Neural cell (in vitro differentiated cells): ENCODE measurements at regions not wholly inside any gene's neighbourhood (a gene's known extent, or its start where the extent isn't known, plus 50 kb on each side); places are given as distances from the start of the nearest gene placed in this dataset.

Experiments
- H2AFZ ChIP-seq: fragments of 200-600, 300-800 bp; sonication (generic), shearing (Covaris generic); 2 replicates; pipeline ENCODE4 v1.6.0; 2014; ENCODE audit warnings: low read depth, mild to moderate bottlenecking, antibody characterized with exemption, low read length, moderate library complexity
- H3F3A ChIP-seq: fragments of 200-600 bp; shearing (Covaris generic); 2 replicates; pipeline ENCODE4 v1.6.1; 2016; ENCODE audit warnings: mild to moderate bottlenecking, moderate library complexity, mixed read lengths, antibody characterized with exemption, low read length; ENCODE audit not compliant: insufficient read depth, poor library complexity, severe bottlenecking
- H3K27ac ChIP-seq: fragments of 200-600, 300-800 bp; sonication (generic), shearing (Covaris generic); 2 replicates; pipeline ENCODE4 v1.5.1; 2014; ENCODE audit warnings: mild to moderate bottlenecking, low read length, moderate library complexity
- H3K27me3 ChIP-seq: fragments of 300-800, 200-600 bp; sonication (generic), shearing (Covaris generic); 2 replicates; pipeline ENCODE4 v1.6.0; 2014; ENCODE audit warnings: mild to moderate bottlenecking, low read depth, low read length, moderate library complexity; ENCODE audit not compliant: insufficient read depth
- H3K36me3 ChIP-seq: fragments of 300-800, 200-600 bp; sonication (generic), shearing (Covaris generic); 2 replicates; pipeline ENCODE4 v1.5.1; 2014; ENCODE audit warnings: mild to moderate bottlenecking, antibody characterized with exemption, low read length, moderate library complexity; ENCODE audit not compliant: insufficient read depth
- H3K4me2 ChIP-seq: fragments of 300-800, 200-600 bp; sonication (generic), shearing (Covaris generic); 2 replicates; pipeline ENCODE4 v1.6.0; 2014; ENCODE audit warnings: mild to moderate bottlenecking, low read length
- H3K4me3 ChIP-seq: fragments of 300-800, 200-600 bp; sonication (generic), shearing (Covaris generic); 2 replicates; pipeline ENCODE4 v1.5.1; 2014; ENCODE audit warnings: mild to moderate bottlenecking, low read length, moderate library complexity
- H3K79me2 ChIP-seq: fragments of 200-600 bp; shearing (Covaris generic); replicated peaks from 2 replicates; pipeline ENCODE4 v1.6.0; 2014; ENCODE audit warnings: mild to moderate bottlenecking, low read length, moderate library complexity; ENCODE audit not compliant: insufficient read depth
- H3K9ac ChIP-seq: fragments of 300-800, 200-600 bp; sonication (generic), shearing (Covaris generic); 2 replicates; pipeline ENCODE4 v1.6.1; 2016; ENCODE audit warnings: mild to moderate bottlenecking, low read length, mixed read lengths
- H3K9me2 ChIP-seq: fragments of 200-600 bp; shearing (Covaris generic); 2 replicates; pipeline ENCODE4 v1.6.1; 2016; ENCODE audit warnings: mild to moderate bottlenecking, low read length, mixed read lengths; ENCODE audit not compliant: insufficient read depth
- H3K9me3 ChIP-seq: fragments of 200-600, 300-800 bp; sonication (generic), shearing (Covaris generic); 2 replicates; pipeline ENCODE4 v1.6.1; 2016; ENCODE audit warnings: mild to moderate bottlenecking, mixed run types, low read length, moderate library complexity, mixed read lengths
- H4K20me1 ChIP-seq: fragments of 200-600 bp; shearing (Covaris generic); 2 replicates; pipeline ENCODE4 v1.6.1; 2016; ENCODE audit warnings: mild to moderate bottlenecking, mixed run types; ENCODE audit not compliant: insufficient read depth
- CTCF ChIP-seq: fragments of 450-650 bp; IDR thresholded peaks from 2 replicates; pipeline ENCODE4 v1.5.1; 2014; ENCODE audit warnings: antibody characterized with exemption, mild to moderate bottlenecking, moderate library complexity; ENCODE audit not compliant: poor library complexity, severe bottlenecking
- EP300 ChIP-seq: fragments of 450-650 bp; conservative IDR thresholded peaks from 2 replicates; pipeline ENCODE4 v1.6.1; 2014; ENCODE audit warnings: antibody characterized with exemption, mild to moderate bottlenecking, moderate library complexity; ENCODE audit not compliant: poor library complexity, severe bottlenecking
- EZH2 ChIP-seq: fragments of 200-600, 300-800 bp; shearing (Covaris generic), sonication (generic); IDR thresholded peaks from 2 replicates; pipeline ENCODE4 v1.6.1; 2014; ENCODE audit warnings: antibody characterized with exemption, low read length, borderline replicate concordance, mild to moderate bottlenecking; ENCODE audit not compliant: insufficient read depth, poor library complexity, severe bottlenecking
- MXI1 ChIP-seq: fragments of 450-650 bp; conservative IDR thresholded peaks from 2 replicates; pipeline ENCODE4 v1.6.1; 2014; ENCODE audit warnings: antibody characterized with exemption, mild to moderate bottlenecking; ENCODE audit not compliant: poor library complexity, severe bottlenecking
- POLR2AphosphoS5 ChIP-seq: IDR thresholded peaks from 2 replicates; pipeline ENCODE4 v1.6.1; 2012
- RAD21 ChIP-seq: fragments of 450-650 bp; conservative IDR thresholded peaks from 2 replicates; pipeline ENCODE4 v1.6.1; 2014; ENCODE audit warnings: antibody characterized with exemption, mild to moderate bottlenecking, moderate library complexity
- REST ChIP-seq: IDR thresholded peaks from 2 replicates; pipeline ENCODE4 v1.6.1; 2012; ENCODE audit warnings: borderline replicate concordance
- SMC3 ChIP-seq: fragments of 450-650 bp; conservative IDR thresholded peaks from 2 replicates; pipeline ENCODE4 v1.6.1; 2014; ENCODE audit warnings: antibody characterized with exemption, mild to moderate bottlenecking, moderate library complexity; ENCODE audit not compliant: poor library complexity
- TAF1 ChIP-seq: IDR thresholded peaks from 2 replicates; pipeline ENCODE4 v1.6.1; 2012; ENCODE audit warnings: low read depth

- H3K36me3 ChIP-seq: no peaks in the 10 kb centered on the region
- TF ChIP-seq EZH2 (no peak), SMC3 (no peak), POLR2AphosphoS5 (no peak), RAD21 (no peak), TAF1 (no peak), MXI1 (no peak), EP300 (no peak), CTCF (no peak), REST (no peak)
- H3K9me3 ChIP-seq: peaks cover 6% of the 10 kb centered on the region
- no peak overlapping the region for H3K4me3 ChIP-seq
- no peak overlapping the region for H3K4me2 ChIP-seq
- no peaks in the 10 kb centered on the region for H3K27me3 ChIP-seq
- H3K9me2 ChIP-seq: no peaks in the 10 kb centered on the region
- no peaks in the 10 kb centered on the region for H3F3A ChIP-seq
- no peak overlapping the region for H2AFZ ChIP-seq
- no peaks in the 10 kb centered on the region for H3K79me2 ChIP-seq
- H4K20me1 ChIP-seq: no peaks in the 10 kb centered on the region
- H3K9ac ChIP-seq: no peak overlapping the region
- no peak overlapping the region for H3K27ac ChIP-seq
These were observed 54.3 kb upstream of the DPYSL4 start for GRCh38 chr10:132132421-132132841.

- H3K9me3 ChIP-seq: peaks cover 6% of the 10 kb centered on the region
- no peak for TF ChIP-seq CTCF
- TF ChIP-seq TAF1: no peak
- TF ChIP-seq RAD21: no peak
- no peak for TF ChIP-seq MXI1
- no peak for TF ChIP-seq EP300
- TF ChIP-seq EZH2: no peak
- TF ChIP-seq SMC3: no peak
- no peak for TF ChIP-seq REST
- no peak for TF ChIP-seq POLR2AphosphoS5
- H3F3A ChIP-seq: no peaks in the 10 kb centered on the region
- no peaks in the 10 kb centered on the region for H4K20me1 ChIP-seq
- no peaks in the 10 kb centered on the region for H3K9me2 ChIP-seq
- no peak overlapping the region for H2AFZ ChIP-seq
- H3K9ac ChIP-seq: no peak overlapping the region
- no peak overlapping the region for H3K4me2 ChIP-seq
- no peaks in the 10 kb centered on the region for H3K36me3 ChIP-seq
- no peaks in the 10 kb centered on the region for H3K27me3 ChIP-seq
- no peaks in the 10 kb centered on the region for H3K79me2 ChIP-seq
- H3K4me3 ChIP-seq: no peak overlapping the region
- no peak overlapping the region for H3K27ac ChIP-seq
These were observed 53.7 kb upstream of the DPYSL4 start for GRCh38 chr10:132133005-132133404.
